Stimulated activated CD8-positive, alpha-beta memory T cell treated with anti-CD3 and anti-CD28 coated beads, Interleukin-12 subunit alpha, Interleukin-12 subunit beta, amount 100 ng/mL, for 24 hours (primary cell): ENCODE measurements at regions not wholly inside any gene's neighbourhood (a gene's known extent, or its start where the extent isn't known, plus 50 kb on each side); places are given as distances from the start of the nearest gene placed in this dataset.

ENCODE experiments used
- DNase-seq: peaks from one replicate; pipeline ENCODE4 v3.0.0-alpha.2; 2020; ENCODE audit errors: extremely low read depth

DNA sequence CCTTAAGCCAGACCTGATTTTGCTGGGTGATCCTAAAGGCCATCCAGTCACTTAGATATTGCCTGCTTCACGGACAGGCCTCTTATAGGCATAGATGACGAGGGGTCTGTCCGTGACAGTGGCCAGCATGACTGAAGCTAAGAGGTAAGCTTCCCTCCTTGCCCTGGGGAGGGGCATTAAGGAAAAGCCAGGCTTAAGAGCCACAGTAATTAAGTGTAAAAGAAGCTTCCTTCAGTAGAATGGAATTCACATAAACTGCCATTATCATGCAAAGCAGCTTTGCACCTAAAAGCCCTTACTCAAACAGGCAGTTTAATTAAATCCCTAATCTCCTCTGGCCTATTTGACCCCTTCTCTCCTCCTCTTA lies 99.4 kb upstream of the PKDCC start:
- no peak for DNase-seq

- no peak for DNase-seq
Measured at GRCh38 chr2:41949091-41949882, 98.5 kb upstream of the PKDCC start.

GRCh38 chr2:41949883-41950665 lies 97.7 kb upstream of the PKDCC start:
- DNase-seq, result no peak

GRCh38 chr2:41950666-41950960 lies 97.2 kb upstream of the PKDCC start:
- DNase-seq, result no peak

DNA sequence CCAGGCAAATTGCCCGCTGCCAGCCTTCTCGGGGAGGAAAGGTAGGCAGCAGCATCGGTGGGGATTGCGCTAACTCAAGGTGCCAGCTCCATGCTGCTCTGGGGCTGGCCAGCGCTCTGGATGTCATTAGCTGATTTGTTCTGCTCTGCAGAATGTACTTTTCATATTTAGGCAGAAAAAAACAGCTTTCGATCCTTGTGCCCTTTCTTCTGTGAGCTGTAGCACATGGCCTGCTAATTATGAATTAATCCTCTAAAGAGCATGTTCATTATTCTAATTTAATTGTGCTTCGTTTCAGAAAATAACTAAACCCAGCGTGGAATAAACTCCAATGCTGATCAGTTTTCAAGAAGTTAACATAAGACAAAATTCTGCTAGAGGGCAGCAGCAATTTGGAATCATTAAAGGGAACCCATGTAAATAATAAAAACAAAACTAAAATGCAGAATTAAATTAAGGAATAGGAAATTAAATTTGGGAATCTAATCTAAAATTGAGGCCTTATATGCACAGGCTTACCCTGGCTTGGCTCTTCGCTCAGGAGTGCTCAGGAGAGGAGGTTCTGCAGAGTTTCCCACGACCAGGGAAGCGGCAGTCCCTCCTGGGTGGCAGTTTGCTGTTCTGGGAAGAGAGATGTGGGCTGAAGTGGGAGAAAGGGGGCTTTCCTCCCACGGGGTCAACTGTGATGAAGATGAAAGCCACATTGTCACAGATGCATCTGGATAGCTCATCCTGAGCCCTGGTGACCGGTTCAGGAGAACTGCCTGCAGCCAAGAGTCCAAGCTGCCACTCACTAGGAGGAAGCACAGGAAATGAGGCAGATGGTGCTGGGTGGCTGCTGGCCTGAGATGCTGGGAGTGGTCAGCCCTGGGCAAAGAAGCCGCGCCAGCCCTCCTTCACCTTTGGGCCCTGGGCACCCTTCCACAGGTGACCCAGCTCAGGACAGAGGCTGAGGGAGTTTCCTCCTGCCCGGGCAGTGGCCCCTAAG lies 93.2 kb upstream of the PKDCC start:
- DNase-seq, result no peak

GRCh38 chr2:41955316-41956043 lies 92.3 kb upstream of the PKDCC start:
- DNase-seq, result no peak

GRCh38 chr2:41957431-41957830 lies 90.4 kb upstream of the PKDCC start:
- DNase-seq, result no peak

DNA sequence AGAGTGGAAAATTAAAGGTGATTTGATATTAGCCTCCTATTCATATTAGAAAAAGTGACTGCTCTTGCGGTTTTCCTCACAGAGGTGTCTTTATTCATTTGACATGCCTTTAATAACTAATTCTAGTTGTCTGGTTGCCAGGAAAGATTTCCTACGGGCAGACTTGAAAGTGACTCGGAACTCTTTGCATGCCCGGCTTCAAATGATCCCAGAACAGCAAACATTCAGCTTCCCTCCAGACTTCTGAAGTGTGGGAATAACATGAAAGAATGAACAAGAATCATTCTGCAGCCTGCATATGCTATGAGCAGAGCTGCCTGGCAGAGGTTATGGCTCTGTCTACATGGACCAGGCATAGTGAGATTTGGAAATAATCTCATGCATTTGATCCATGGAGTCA lies 89.6 kb upstream of the PKDCC start:
- DNase-seq, result no peak

- DNase-seq, result no peak
Measured at GRCh38 chr2:41958775-41959174, 89.0 kb upstream of the PKDCC start.

- no peak for DNase-seq
Measured at GRCh38 chr2:41959760-41960159, 88.1 kb upstream of the PKDCC start.

GRCh38 chr2:41962922-41963622 lies 84.7 kb upstream of the PKDCC start:
- no peak for DNase-seq

DNA sequence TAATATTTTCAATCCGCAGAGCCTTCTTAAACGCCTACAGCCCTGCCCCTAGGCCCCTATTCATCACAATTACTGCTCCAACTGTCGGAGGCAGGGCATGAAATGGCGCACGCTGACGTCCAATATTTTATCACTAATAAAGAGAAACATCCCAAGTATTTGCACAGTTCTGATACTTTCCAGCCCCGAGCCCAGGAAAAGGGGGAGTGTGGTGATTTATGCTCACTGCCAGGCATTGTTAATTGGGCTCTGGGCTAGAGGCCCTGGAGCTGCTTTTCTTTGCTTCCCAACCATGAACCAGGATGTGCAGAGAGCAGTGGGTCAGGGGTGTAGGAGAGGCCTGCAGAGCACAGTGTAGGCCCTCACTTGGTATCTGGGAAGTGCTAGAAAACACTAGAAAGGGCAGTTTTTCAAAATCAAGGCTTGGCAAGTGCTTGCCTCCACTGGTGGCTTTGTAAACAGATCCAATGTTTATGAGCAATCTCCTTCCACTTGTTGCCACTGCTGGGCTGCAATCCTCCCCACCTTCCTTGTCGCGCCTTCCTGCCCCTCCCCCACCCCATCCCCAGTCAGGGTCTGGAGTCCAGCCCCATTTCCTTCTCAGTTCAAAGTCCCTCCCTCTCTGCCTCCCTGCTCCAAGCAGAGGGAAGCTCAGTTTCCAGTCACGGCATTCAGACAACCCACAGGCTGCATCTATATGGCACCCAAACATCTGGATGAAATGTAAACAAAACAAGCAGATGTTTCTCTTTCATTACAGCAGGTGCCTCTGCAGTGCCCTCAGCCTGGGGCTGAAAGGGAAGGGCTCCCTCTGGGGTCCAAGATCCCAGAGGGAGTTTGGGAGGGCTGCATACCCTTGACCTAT lies 83.9 kb upstream of the PKDCC start:
- no peak for DNase-seq

DNA sequence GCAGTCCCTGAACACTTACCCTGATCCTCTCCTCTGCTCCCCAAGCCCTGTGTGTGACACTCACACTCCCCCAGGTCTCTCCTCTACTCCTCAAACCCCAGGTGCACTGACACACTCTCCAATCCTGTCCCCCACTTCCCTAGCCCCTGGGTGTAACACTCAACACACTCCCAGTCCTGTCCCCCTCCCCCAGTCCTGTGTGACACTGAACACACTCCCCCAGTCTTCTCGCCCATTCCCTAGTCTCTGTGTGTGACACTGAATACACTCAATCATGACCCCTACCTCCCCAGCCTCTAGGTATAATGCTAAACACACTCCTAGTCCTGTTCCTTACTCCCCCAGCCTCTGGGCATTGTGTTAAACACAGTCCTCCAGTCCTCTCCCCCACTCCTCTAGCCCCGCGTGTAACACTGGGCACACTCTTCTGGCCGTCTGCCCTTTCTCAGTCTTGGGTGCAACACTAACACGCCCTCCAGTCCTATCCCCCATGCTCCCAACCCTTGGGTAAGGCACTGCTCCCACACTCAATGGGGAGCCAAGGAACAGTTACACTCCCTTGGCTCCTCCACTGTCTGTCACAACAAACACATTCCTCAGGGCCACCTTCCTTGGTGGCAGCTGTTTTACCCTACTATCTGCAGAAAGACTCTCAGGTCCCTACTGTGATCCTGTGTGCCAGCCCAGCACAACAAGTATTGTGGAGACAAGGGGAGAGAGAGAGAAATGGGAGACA lies 82.5 kb upstream of the PKDCC start:
- DNase-seq, result no peak

- no peak for DNase-seq
Measured at GRCh38 chr2:41965909-41966295, 81.9 kb upstream of the PKDCC start.

- no peak for DNase-seq
Measured at GRCh38 chr2:41966431-41966893, 81.4 kb upstream of the PKDCC start.

DNA sequence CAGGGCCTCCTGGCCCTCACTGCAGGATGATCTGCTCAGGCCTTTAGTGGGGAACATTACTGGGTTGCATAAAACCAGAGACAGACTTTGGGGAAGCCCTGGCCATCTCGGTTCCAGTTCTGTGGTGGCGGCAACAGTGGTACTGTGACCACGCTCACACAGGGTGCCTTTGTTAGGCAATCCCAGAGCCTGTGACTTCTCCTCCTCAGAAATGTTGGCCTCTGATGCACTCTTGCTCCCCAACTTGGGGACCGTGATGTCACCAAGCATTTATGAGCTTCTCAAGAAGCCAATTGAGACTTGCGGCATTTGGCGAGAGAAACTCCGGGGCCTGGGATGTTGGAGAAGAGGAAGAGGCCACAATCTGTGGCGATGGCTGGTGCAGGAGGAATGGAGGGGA lies 80.9 kb upstream of the PKDCC start:
- DNase-seq, result no peak

DNA sequence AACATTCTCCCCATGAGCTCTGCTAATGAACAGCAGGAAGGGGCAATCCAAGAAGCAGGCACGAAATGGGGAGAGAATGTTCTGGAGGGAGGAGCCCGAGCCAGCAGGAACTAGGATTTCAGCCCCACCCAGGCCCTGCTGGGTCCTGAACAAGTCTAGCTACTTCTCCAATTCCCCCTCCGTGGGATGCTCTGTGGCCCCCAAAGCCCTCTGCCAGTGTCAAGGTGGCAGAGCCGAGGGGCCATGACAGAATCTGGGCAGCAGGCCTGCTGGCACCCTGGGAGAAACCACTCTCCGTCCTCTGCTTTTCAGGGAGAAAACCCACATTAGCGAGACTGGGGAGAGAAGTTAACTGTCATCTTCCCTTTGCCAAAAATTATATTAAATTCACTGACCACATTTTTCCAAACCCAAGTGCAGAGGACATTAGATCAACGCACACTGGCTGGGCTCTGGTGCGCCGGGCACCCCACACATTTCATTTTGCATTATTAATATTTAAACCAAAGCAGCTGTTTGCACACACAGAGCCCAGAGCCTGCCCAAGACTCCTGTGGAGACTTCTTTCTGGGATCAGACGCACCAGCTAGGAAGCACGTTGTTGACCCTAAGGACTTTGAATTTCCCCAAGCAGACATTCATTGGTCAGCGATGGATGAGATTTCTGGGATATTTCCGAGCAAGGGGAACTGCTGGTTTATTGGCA lies 80.2 kb upstream of the PKDCC start:
- DNase-seq, result no peak

GRCh38 chr2:41968182-41968578 lies 79.6 kb upstream of the PKDCC start:
- no peak for DNase-seq
